HG02970 (cell line): ENCODE measurements at regions not wholly inside any gene's neighbourhood (a gene's known extent, or its start where the extent isn't known, plus 50 kb on each side); places are given as distances from the start of the nearest gene placed in this dataset.

Experiments
- ATAC-seq: cut with Tn5 transposase; IDR thresholded peaks from one replicate; pipeline ENCODE4 v1.9.1; 2021; ENCODE audit warnings: mild to moderate bottlenecking, moderate library complexity, moderate number of reproducible peaks; ENCODE audit not compliant: unreplicated experiment, low FRiP score

GRCh38 chr4:185966549-185966948 is 102.4 kb upstream of the TLR3 start:
- no peak for ATAC-seq

DNA sequence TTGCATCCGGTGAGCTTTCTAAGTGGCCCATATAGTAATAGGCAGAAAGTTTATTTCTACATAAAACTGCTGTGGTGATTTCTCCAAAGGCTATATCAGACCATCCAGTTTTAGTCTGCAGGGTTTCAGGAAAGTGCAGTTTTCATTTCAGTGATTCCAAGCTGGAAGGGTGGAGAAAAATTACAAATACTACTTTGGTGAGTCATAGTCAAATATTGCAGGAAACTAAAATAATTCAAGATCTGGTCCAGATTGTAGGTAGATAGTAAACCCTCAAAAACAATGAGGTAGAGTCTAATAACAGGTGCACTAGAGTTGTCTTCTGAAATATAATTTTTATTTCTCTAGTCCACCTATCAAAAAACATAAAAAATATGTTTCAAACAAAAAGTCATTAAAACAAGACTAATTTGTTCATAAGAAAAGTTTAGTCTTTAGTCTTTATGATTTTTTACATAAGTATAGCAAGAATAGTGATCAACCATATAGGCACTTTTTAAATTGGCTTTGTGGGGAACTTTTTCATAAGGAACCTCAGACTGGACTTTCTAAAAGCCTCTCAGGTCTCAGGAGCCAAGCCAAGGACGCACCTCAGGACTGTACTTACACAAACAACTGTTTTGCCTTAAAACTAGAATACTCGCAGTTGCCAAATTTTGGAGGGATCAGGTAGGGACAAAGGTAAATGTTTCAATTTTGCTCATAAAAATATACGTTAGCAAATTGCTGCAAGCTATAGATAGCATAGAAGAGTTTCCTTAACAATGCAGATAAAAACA is 101.8 kb upstream of the TLR3 start:
- no peak for ATAC-seq

GRCh38 chr4:185969657-185970056 is 99.3 kb upstream of the TLR3 start:
- no peak for ATAC-seq

DNA sequence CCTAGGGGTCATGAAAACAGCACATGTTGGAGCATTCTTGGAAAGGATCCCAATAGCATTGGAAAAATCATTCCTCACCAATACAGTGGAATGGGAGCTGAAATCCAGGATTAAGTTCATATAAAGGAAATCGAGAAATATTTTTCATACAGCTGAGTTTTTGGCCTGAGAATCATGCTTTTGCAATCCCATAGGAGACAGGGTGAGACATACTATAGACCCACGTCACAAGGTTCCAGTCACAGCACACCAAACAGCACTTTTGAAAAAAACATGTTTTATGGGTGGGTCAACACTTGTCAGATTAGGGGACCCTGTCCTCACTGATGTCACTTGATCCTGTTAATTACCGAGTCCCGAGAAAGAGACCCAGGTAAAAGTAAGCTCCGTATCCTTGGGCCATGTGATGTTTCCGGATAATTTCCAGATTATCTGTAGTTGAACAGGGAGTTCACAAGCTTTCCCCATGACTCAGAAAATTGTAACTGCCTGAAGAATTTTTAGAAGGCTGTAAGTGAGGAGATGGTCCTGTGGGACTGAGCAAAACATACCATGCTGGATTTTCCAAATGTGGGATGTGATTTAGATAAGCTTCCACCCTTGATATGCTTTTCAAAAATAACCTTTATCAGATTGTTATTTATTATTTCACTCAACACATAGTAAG is 80.9 kb upstream of the TLR3 start:
- no peak for ATAC-seq

GRCh38 chr4:185991770-185992169 is 77.2 kb upstream of the TLR3 start:
- ATAC-seq: no peak

- ATAC-seq: no peak
Measured at GRCh38 chr4:185992585-185992984, 76.4 kb upstream of the TLR3 start.

DNA sequence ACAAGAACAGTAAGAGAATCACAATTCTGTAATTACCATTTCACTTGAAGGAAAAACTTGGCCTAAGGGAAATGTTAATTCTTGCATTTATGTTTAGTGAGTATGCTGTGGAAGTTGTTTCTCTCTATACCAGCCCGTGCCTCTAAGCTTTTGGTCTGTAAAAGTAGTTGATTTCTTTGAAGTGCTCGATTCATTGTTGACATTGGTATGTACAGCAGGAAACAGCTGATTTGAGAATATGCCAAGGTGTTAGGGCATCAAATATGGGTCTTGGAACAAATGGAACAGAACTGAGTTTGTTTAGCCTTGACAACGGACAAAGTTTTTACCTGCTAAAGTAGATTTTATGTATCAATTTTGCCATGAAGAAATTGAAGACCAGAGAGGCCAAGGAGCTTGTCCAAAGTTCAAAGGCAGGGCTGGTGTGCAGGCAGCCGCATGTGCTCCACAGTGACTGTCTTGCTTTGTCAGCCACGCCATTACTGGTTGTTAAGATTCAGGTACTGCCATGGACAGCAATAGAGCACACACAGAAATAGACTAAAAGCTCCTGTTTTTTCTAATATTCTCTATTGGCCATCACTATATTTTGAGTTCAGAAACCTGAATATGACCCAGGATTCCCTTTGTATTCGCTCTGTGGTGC is 75.5 kb upstream of the TLR3 start:
- ATAC-seq: no peak

GRCh38 chr4:185994750-185995149 is 74.2 kb upstream of the TLR3 start:
- no peak for ATAC-seq

- no peak for ATAC-seq
Measured at GRCh38 chr4:185995665-185996064, 73.3 kb upstream of the TLR3 start.

GRCh38 chr4:185997296-185997695 is 71.7 kb upstream of the TLR3 start:
- no peak for ATAC-seq

DNA sequence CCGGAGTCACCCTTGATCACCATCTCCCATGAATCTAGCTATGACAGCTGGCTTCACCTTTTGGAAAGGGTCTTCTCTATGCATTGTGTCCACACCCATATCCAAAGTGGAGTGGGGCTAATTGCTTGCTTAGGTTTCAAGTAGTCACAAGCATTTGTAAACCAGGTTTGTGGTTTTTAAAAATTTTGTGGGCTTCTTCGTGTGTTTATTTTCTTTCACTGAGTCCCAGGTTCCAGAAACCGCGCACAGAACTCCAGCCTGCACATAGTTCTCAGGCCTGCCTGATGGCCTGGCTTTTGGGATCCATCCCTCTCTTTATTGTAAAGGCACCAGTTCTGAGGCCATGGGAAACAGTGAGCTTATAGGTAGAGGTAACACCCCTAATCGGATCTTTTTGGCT is 70.2 kb upstream of the TLR3 start:
- no peak for ATAC-seq

GRCh38 chr4:185999207-185999606 is 69.7 kb upstream of the TLR3 start:
- no peak for ATAC-seq

DNA sequence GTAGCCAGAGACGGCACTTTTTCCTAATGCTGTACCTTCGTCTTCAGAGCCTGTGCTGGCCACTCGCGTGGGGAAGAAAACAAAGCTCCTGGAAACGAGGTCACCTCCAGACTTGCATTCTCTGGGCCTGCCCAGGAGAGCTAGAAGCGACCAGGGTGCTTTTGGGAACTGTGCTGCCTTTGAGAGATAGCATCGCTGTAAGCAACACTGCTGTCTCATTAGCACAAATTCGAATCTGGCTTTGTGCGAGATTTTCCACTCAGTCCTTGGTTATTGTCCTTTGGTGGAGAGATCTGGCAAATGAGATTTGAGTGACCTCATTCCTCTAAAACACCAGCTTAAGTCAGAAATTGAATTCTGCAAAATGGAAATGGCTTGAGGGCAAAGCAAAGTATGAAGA is 66.1 kb upstream of the TLR3 start:
- ATAC-seq: no peak

DNA sequence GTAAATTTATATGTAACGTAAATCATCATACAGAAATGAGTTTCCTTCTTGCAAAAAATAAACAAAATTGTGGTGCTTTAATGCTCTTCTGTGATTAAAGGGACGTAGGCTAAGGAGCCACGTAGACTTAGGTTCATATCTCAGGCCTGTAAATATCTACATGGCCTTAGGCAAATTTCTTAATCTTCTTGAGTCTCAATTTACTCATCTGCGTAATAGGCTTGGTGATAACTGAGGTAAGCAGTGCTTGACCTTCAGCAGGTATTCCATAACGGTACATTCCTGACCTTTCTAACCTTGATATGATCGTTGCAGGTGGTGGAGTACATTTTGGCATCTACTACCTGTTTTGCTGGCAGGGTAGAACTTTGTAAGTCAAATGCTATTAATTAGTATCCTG is 65.2 kb upstream of the TLR3 start:
- ATAC-seq: no peak

GRCh38 chr4:186008057-186008456 is 60.9 kb upstream of the TLR3 start:
- ATAC-seq: no peak

GRCh38 chr4:186009976-186010375 is 59.0 kb upstream of the TLR3 start:
- ATAC-seq: no peak

- no peak for ATAC-seq
Measured at GRCh38 chr4:186010821-186011220, 58.1 kb upstream of the TLR3 start.

DNA sequence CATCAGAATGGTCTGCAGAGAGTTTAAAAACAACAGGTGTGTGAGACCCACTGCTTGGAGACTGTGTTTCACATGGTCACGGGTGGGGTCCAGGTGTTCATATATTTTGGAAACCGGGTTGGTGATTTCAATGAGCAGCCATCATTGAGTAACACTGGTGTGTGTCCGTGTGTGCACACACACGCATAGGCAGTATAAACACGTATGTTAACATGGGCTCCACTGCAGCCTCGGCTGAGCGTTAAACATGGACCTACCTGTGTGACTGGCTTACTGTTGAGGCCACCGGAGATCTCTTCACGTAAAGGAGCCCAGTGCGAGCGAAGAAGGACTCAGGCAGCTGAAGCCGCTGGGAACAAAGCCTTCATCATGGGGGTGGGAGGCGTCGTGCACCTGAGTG is 56.9 kb upstream of the TLR3 start:
- no peak for ATAC-seq

- no peak for ATAC-seq
Measured at GRCh38 chr4:186013419-186014186, 55.4 kb upstream of the TLR3 start.

DNA sequence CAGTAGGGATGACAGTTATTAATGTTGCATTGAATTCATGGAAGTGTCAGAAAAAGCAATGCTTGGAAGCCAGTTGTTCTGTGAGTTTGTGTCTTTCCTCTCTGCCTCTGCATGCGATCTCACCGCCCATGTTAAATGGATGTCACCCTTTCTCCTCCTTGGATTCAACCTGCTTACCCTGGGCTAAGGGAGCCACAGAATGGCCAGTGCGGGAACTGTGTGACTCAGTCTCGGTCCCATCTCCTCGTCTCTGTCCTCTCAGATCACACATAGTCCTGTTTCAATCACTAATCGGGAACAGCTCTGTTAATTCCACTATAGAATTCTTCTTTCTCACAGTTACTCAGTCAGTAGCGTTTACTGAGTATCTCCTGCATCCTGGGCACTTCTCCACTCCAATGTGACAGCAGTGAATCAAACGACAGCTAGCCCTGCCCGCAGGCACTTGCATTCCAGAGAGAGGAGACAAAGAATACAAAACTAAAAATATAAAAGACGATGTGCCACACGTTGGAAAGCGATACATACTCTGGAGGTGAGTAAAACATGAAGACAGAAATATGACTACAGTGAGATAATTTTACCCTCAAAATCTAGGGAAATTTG is 53.6 kb upstream of the TLR3 start:
- ATAC-seq: no peak

DNA sequence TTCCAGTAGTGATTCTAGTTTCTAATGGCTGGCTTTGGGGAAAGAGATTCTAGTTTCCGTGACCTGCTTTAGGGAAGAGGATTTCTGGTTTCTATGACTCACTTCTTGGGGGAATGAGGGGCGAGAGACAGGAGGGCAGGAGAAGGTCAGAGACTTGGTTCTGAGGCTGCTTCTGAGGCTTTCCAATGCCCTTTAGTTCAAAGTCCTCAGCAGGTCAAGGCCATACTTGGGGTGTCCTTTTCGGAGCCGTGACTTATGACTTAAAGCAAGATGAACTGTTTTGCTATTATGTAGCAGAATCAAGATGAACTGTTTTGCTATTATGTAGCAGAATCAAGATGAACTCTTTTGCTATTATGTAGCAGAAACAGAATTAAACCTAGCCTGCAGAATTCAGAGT is 52.2 kb upstream of the TLR3 start:
- no peak for ATAC-seq
